NCI-H510A (cell line): ENCODE measurements at regions not wholly inside any gene's neighbourhood (a gene's known extent, or its start where the extent isn't known, plus 50 kb on each side); places are given as distances from the start of the nearest gene placed in this dataset.

ENCODE experiments used
- DNase-seq: peaks from one replicate; lab custom pipeline; 2025; lab: John Stamatoyannopoulos, UW

GRCh38 chr1:194537521-194537920 lies 1351.1 kb upstream of the B3GALT2 start:
- no peak for DNase-seq

GRCh38 chr1:194535369-194535768 lies 1349.0 kb upstream of the B3GALT2 start:
- DNase-seq: no peak

- DNase-seq: no peak
These were observed 1348.4 kb upstream of the B3GALT2 start for GRCh38 chr1:194534784-194535183.

- no peak for DNase-seq
These were observed 1347.2 kb upstream of the B3GALT2 start for GRCh38 chr1:194533641-194534040.

- DNase-seq: no peak
These were observed 1331.2 kb upstream of the B3GALT2 start for GRCh38 chr1:194517567-194517966.

- no peak for DNase-seq
These were observed 1329.5 kb upstream of the B3GALT2 start for GRCh38 chr1:194515916-194516315.

- no peak for DNase-seq
These were observed 1326.5 kb upstream of the B3GALT2 start for GRCh38 chr1:194512957-194513356.

GRCh38 chr1:194512345-194512744 lies 1325.9 kb upstream of the B3GALT2 start:
- DNase-seq: no peak

- DNase-seq: no peak
These were observed 1316.8 kb upstream of the B3GALT2 start for GRCh38 chr1:194503209-194503608.

GRCh38 chr1:194495434-194495833 lies 1309.0 kb upstream of the B3GALT2 start:
- no peak for DNase-seq

- no peak for DNase-seq
These were observed 1300.8 kb upstream of the B3GALT2 start for GRCh38 chr1:194487172-194487571.

- no peak for DNase-seq
These were observed 1299.0 kb upstream of the B3GALT2 start for GRCh38 chr1:194485432-194485831.

GRCh38 chr1:194478731-194479130 lies 1292.3 kb upstream of the B3GALT2 start:
- DNase-seq: no peak

- no peak for DNase-seq
These were observed 1291.5 kb upstream of the B3GALT2 start for GRCh38 chr1:194477908-194478307.

- no peak for DNase-seq
These were observed 1290.5 kb upstream of the B3GALT2 start for GRCh38 chr1:194476872-194477271.

GRCh38 chr1:194476351-194476750 lies 1289.9 kb upstream of the B3GALT2 start:
- no peak for DNase-seq

- DNase-seq: no peak
These were observed 1288.3 kb upstream of the B3GALT2 start for GRCh38 chr1:194474701-194475100.

GRCh38 chr1:194473766-194474165 lies 1287.4 kb upstream of the B3GALT2 start:
- no peak for DNase-seq

- DNase-seq: no peak
These were observed 1282.9 kb upstream of the B3GALT2 start for GRCh38 chr1:194469282-194469681.

- DNase-seq: no peak
These were observed 1280.3 kb upstream of the B3GALT2 start for GRCh38 chr1:194466706-194467105.

GRCh38 chr1:194447636-194448035 lies 1261.2 kb upstream of the B3GALT2 start:
- no peak for DNase-seq

- DNase-seq: no peak
These were observed 1258.8 kb upstream of the B3GALT2 start for GRCh38 chr1:194445244-194445643.

GRCh38 chr1:194442901-194443575 lies 1256.6 kb upstream of the B3GALT2 start:
- no peak for DNase-seq

- no peak for DNase-seq
These were observed 1250.7 kb upstream of the B3GALT2 start for GRCh38 chr1:194437135-194437534.
